ENCODE measurements at regions not wholly inside any gene's neighbourhood (a gene's known extent, or its start where the extent isn't known, plus 50 kb on each side); places are given as distances from the start of the nearest gene placed in this dataset.
A peak's percentile ranks its signal among the peaks of the same experiment; 100 is the strongest.

DNA sequence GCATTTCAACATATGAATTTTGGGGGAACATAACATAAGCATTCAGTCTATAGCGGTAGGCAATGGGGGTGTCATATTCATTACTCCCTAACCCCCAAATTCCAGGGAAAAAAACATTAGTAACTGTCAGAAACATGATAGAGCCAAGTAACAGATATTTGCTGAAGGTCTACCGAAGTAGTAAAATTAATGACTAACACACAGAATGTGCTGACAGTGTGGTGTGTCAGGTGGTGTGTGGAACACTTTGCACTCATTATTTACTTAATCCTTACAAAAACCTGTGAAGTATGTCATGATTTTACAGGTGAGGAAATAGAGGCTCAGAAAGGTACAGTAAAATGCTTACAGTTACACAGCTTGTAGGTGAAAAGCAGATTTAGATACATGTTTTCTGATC is 85.4 kb upstream of the RHOBTB1 start:
- Histone ChIP-seq H3K4me3 (no peak overlapping the region), H3K9me3 (no peaks in the 10 kb centered on the region), H3K27ac (no peak overlapping the region), H3K27me3 (no peaks in the 10 kb centered on the region), H3K36me3 (no peaks in the 10 kb centered on the region), H3K4me1 (no peaks in the 10 kb centered on the region)
- intact Hi-C loops (cut with DNase I; ENCODE audit: low total_unique reads), result no loop called here
- DNase-seq (ENCODE audit: low spot score in 2 of 2), result no peak
- TF ChIP-seq, protein P1, sequence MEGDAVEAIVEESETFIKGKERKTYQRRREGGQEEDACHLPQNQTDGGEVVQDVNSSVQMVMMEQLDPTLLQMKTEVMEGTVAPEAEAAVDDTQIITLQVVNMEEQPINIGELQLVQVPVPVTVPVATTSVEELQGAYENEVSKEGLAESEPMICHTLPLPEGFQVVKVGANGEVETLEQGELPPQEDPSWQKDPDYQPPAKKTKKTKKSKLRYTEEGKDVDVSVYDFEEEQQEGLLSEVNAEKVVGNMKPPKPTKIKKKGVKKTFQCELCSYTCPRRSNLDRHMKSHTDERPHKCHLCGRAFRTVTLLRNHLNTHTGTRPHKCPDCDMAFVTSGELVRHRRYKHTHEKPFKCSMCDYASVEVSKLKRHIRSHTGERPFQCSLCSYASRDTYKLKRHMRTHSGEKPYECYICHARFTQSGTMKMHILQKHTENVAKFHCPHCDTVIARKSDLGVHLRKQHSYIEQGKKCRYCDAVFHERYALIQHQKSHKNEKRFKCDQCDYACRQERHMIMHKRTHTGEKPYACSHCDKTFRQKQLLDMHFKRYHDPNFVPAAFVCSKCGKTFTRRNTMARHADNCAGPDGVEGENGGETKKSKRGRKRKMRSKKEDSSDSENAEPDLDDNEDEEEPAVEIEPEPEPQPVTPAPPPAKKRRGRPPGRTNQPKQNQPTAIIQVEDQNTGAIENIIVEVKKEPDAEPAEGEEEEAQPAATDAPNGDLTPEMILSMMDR (IDR thresholded peaks at IDR 0.05), result no peak
- TF ChIP-seq POLR2AphosphoS5 (IDR thresholded peaks at IDR 0.05), result no peak
- TF ChIP-seq POLR2A (IDR thresholded peaks at IDR 0.05), result no peak

- intact Hi-C loops (cut with DNase I; ENCODE audit: low total_unique reads), result no loop called here
- Histone ChIP-seq H3K27ac (no peak overlapping the region), H3K27me3 (no peaks in the 10 kb centered on the region), H3K9me3 (no peaks in the 10 kb centered on the region), H3K36me3 (no peaks in the 10 kb centered on the region), H3K4me3 (no peak overlapping the region), H3K4me1 (no peaks in the 10 kb centered on the region)
- DNase-seq (ENCODE audit: low spot score in 2 of 2), result no peak
- TF ChIP-seq POLR2A (IDR thresholded peaks at IDR 0.05), result no peak
- TF ChIP-seq POLR2AphosphoS5 (IDR thresholded peaks at IDR 0.05), result no peak
- TF ChIP-seq, protein P1 (IDR thresholded peaks at IDR 0.05), result no peak
These were observed 84.9 kb upstream of the RHOBTB1 start for GRCh38 chr10:61028861-61029361.

- H3K9me3 ChIP-seq, result no peaks in the 10 kb centered on the region
- H3K4me1 ChIP-seq, result no peaks in the 10 kb centered on the region
- TF ChIP-seq, protein P1 (IDR thresholded peaks at IDR 0.05), result peak in 2 of 3 donors; percentile 29 to 31
- no peak for TF ChIP-seq POLR2AphosphoS5 (IDR thresholded peaks at IDR 0.05)
- no peak for DNase-seq (ENCODE audit: low spot score in 2 of 2)
- no peak overlapping the region for H3K4me3 ChIP-seq
- H3K36me3 ChIP-seq, result no peaks in the 10 kb centered on the region
- H3K27me3 ChIP-seq, result no peaks in the 10 kb centered on the region
- no peak overlapping the region for H3K27ac ChIP-seq
- intact Hi-C loops (cut with DNase I; ENCODE audit: low total_unique reads), result no loop called here
These were observed 80.8 kb upstream of the RHOBTB1 start for GRCh38 chr10:61024856-61025201.

DNA sequence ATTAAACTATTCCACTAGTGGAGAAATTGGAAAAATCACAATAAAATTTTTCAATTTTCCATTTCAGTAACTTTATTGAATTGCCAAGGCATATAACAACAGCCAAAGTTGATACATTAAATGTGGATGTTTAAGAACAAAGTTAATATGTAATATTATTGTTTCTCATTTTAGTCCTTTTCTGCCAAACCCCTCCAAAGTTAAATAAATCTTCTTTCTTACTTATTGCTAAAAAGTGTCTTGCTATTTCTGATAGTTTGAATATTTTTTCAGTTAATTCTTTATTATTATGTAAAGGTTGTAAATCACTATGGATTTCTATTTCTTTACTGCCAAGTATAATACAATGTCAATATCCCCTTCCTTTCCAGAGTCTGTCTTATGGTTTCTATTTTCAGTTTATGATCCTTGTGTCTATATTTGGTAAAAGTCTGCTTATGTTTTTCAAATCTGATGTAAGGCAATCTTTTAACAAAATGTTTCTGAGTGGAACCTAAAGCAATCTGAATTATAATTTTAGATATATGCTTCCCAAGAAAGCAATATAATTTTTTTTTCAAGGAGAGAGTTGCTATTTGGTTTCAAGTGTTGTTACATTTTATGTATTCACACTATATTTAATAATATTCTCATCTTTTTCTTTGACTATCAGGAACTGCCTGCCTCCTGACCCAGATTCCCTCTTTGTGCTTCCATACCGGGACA is 80.3 kb upstream of the RHOBTB1 start:
- intact Hi-C loops (cut with DNase I; ENCODE audit: low total_unique reads), result no loop called here
- no peak overlapping the region for H3K4me3 ChIP-seq
- no peaks in the 10 kb centered on the region for H3K9me3 ChIP-seq
- H3K27me3 ChIP-seq, result no peaks in the 10 kb centered on the region
- no peak for DNase-seq (ENCODE audit: low spot score in 2 of 2)
- no peaks in the 10 kb centered on the region for H3K36me3 ChIP-seq
- H3K4me1 ChIP-seq, result no peaks in the 10 kb centered on the region
- TF ChIP-seq, protein P1 (IDR thresholded peaks at IDR 0.05), result no peak
- TF ChIP-seq POLR2AphosphoS5 (IDR thresholded peaks at IDR 0.05) (no peak), POLR2A (IDR thresholded peaks at IDR 0.05) (no peak)
- no peak overlapping the region for H3K27ac ChIP-seq

GRCh38 chr10:61023053-61023452 is 79.1 kb upstream of the RHOBTB1 start:
- no peak overlapping the region for H3K27ac ChIP-seq
- intact Hi-C loops (cut with DNase I; ENCODE audit: low total_unique reads), result no loop called here

More at GRCh38 chr10:61023053-61023452, 79.1 kb upstream of the RHOBTB1 start:
- Histone ChIP-seq H3K4me3 (no peak overlapping the region), H3K4me1 (no peaks in the 10 kb centered on the region), H3K36me3 (no peaks in the 10 kb centered on the region), H3K27me3 (no peaks in the 10 kb centered on the region), H3K9me3 (no peaks in the 10 kb centered on the region)
- TF ChIP-seq POLR2A (IDR thresholded peaks at IDR 0.05), result no peak
- no peak for TF ChIP-seq POLR2AphosphoS5 (IDR thresholded peaks at IDR 0.05)
- TF ChIP-seq, protein P1 (IDR thresholded peaks at IDR 0.05), result no peak
- no peak for DNase-seq (ENCODE audit: low spot score in 2 of 2)

All from breast epithelium (tissue), 4 donors.